ENCODE measurements at regions not wholly inside any gene's neighbourhood (a gene's known extent, or its start where the extent isn't known, plus 50 kb on each side); places are given as distances from the start of the nearest gene placed in this dataset.

DNA sequence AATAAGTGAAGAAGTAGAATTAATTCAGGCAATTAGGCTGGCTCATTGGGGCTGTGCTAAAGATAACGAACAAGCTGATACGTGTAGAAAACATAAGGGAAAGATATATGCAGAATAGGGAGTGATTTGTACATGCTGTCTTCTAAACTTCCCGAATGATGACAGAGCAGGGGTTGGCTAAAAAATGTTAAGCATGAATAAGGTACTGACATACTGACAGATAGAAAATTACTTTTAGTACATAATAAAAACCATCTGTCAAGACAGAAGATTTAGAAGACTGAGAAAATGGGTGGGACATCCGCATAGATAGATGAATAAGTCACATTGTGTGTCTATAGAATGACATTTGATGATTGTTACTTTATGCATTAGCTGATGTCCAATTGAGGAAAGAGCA lies 158.8 kb upstream of the ZNF804B start:
- TF ChIP-seq, protein P1, sequence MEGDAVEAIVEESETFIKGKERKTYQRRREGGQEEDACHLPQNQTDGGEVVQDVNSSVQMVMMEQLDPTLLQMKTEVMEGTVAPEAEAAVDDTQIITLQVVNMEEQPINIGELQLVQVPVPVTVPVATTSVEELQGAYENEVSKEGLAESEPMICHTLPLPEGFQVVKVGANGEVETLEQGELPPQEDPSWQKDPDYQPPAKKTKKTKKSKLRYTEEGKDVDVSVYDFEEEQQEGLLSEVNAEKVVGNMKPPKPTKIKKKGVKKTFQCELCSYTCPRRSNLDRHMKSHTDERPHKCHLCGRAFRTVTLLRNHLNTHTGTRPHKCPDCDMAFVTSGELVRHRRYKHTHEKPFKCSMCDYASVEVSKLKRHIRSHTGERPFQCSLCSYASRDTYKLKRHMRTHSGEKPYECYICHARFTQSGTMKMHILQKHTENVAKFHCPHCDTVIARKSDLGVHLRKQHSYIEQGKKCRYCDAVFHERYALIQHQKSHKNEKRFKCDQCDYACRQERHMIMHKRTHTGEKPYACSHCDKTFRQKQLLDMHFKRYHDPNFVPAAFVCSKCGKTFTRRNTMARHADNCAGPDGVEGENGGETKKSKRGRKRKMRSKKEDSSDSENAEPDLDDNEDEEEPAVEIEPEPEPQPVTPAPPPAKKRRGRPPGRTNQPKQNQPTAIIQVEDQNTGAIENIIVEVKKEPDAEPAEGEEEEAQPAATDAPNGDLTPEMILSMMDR (IDR thresholded peaks at IDR 0.05): no peak
- no peak for TF ChIP-seq POLR2A (IDR thresholded peaks at IDR 0.05)
